ENCODE measurements at regions not wholly inside any gene's neighbourhood (a gene's known extent, or its start where the extent isn't known, plus 50 kb on each side); places are given as distances from the start of the nearest gene placed in this dataset.

DNA sequence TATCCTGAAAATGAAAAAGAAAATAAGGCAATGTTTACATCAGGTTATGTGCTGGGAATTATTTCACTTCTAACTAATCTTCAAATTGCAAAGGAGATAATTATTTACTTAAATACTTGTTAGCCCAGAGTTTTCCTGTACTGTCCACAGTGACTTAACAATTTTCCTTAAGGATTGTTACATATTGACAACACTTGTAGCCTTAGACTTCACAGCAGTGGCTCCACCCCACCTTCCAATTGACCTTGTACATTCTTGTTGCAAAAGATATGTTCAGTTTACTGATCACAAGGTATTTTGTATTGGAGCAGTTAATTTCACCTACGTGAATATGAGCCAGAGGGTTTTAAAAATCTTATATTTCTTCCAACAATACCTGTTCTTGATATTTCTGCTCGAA is 376.9 kb downstream of the CNTN6 start:
- in situ Hi-C loops (cut with HindIII; ENCODE audit: low pct_ligation_motif_present, low sequenced_read_pairs) = no loop called here
- no peaks in the 10 kb centered on the region for H3K36me3 ChIP-seq (replicated peaks)

DNA sequence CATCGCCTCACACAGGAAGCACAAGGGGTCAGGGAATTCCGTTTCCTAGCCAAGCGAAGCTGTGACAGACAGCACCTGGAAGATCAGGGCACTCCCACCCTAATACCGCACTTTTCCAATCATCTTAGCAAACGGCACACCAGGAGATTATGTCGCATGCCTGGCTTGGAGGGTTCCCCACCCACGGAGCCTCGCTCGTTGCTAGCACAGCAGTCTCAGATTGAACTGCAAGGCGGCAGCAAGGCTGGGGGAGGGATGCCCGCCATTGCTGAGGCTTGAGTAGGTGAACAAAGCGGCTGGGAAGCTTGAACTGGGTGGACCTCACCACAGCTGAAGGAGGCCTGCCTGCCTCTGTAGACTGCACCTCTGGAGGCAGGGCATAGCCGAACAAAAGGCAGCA is 384.8 kb downstream of the CNTN6 start:
- no peak overlapping the region for H3K27ac ChIP-seq
- no peak for DNase-seq
- H3K36me3 ChIP-seq (replicated peaks) = no peaks in the 10 kb centered on the region
- TF ChIP-seq, protein P1, sequence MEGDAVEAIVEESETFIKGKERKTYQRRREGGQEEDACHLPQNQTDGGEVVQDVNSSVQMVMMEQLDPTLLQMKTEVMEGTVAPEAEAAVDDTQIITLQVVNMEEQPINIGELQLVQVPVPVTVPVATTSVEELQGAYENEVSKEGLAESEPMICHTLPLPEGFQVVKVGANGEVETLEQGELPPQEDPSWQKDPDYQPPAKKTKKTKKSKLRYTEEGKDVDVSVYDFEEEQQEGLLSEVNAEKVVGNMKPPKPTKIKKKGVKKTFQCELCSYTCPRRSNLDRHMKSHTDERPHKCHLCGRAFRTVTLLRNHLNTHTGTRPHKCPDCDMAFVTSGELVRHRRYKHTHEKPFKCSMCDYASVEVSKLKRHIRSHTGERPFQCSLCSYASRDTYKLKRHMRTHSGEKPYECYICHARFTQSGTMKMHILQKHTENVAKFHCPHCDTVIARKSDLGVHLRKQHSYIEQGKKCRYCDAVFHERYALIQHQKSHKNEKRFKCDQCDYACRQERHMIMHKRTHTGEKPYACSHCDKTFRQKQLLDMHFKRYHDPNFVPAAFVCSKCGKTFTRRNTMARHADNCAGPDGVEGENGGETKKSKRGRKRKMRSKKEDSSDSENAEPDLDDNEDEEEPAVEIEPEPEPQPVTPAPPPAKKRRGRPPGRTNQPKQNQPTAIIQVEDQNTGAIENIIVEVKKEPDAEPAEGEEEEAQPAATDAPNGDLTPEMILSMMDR (IDR thresholded peaks at IDR 0.05; ENCODE audit: low read depth, low read length, missing control alignments) = no peak
- no peak overlapping the region for H3K4me3 ChIP-seq (ENCODE audit: low read depth, low read length)
- no peaks in the 10 kb centered on the region for H3K27me3 ChIP-seq (replicated peaks)
- in situ Hi-C loops (cut with HindIII; ENCODE audit: low pct_ligation_motif_present, low sequenced_read_pairs) = no loop called here

More for the DNA sequence above, 376.9 kb downstream of the CNTN6 start:
- no peaks in the 10 kb centered on the region for H3K27me3 ChIP-seq (replicated peaks)
- H3K27ac ChIP-seq = no peak overlapping the region
- no peak overlapping the region for H3K4me3 ChIP-seq (ENCODE audit: low read depth, low read length)
- TF ChIP-seq, protein P1 (IDR thresholded peaks at IDR 0.05; ENCODE audit: low read depth, low read length, missing control alignments) = no peak
- DNase-seq = no peak

DNA sequence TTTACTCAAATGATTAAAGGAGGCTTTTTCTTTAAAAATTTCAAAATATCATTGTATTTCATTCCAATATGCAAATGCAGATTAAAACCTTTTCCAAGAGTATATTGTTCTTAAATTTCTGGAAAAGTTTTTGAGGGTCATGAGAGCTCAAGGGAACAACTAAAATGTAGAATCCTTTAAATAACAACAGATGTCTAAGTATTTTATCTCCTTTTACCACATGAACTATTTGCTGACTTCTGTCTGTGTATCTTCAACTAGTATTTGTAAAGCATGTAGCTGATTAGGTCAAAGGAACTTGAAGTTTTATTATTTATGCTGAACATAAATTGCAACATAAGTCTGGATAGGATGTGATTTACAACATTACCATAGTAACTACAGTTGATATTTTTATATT is 402.6 kb downstream of the CNTN6 start:
- in situ Hi-C loops (cut with HindIII; ENCODE audit: low pct_ligation_motif_present, low sequenced_read_pairs) = no loop called here
- Histone ChIP-seq H3K27ac (no peak overlapping the region), H3K4me3 (ENCODE audit: low read depth, low read length) (no peak overlapping the region), H3K27me3 (replicated peaks) (no peaks in the 10 kb centered on the region), H3K36me3 (replicated peaks) (no peaks in the 10 kb centered on the region)
- TF ChIP-seq, protein P1 (IDR thresholded peaks at IDR 0.05; ENCODE audit: low read depth, low read length, missing control alignments) = no peak
- DNase-seq = no peak

DNA sequence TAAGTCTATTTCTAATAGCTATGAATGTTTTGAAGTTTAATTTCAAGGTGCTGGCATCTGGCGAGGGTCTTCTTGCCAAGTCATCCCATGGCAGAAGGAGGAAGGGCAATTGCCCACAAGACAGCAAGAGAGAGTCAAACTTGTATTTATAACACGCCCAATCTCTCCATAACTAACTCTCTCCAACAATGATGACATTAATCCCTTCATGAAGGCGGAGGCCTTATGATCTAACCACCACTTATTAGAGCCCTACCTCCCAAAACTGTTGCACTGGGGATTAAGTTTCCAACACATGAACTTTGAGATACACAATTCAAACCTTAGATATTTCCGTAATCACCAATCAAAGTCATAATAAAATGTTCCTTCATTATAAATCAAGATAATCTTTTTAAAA is 406.9 kb downstream of the CNTN6 start:
- H3K36me3 ChIP-seq (replicated peaks) = no peaks in the 10 kb centered on the region
- H3K27me3 ChIP-seq (replicated peaks) = no peaks in the 10 kb centered on the region
- in situ Hi-C loops (cut with HindIII; ENCODE audit: low pct_ligation_motif_present, low sequenced_read_pairs) = no loop called here
- H3K4me3 ChIP-seq (ENCODE audit: low read depth, low read length) = no peak overlapping the region
- H3K27ac ChIP-seq = no peak overlapping the region
- TF ChIP-seq, protein P1 (IDR thresholded peaks at IDR 0.05; ENCODE audit: low read depth, low read length, missing control alignments) = no peak
- DNase-seq = no peak

DNA sequence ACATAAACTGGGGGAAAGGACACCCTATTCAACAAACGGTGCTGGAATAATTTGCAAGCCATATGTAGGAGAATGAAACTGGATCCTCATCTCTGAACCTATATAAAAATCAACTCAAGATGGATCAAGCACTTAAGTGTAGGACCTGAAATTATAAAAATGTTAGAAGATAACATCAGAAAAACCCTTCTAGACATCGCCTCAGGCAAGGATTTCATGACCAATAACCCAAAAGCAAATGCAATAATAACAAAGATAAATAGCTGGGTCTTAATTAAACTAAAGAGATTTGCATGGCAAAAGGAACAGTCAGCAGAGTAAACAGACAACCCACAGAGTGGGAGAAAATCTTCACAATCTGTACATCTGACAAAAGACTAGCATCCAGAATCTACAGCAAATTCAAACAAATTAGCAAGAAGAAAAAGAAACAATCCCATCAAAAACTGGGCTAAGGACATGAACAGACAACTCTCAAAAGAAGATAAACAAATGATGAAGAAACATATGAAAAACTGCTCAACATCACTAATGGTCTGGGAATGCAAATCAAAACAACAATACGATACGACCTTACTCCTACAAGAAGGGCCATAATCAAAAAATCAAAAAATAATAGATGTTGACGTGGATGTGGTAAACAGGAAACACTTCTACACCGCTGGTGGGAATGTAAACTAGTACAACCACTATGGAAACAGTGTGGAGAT is 408.7 kb downstream of the CNTN6 start:
- Histone ChIP-seq H3K4me3 (ENCODE audit: low read depth, low read length) (no peak overlapping the region), H3K27ac (no peak overlapping the region), H3K27me3 (replicated peaks) (no peaks in the 10 kb centered on the region), H3K36me3 (replicated peaks) (no peaks in the 10 kb centered on the region)
- DNase-seq = peak; percentile 1
- TF ChIP-seq, protein P1 (IDR thresholded peaks at IDR 0.05; ENCODE audit: low read depth, low read length, missing control alignments) = no peak
- in situ Hi-C loops (cut with HindIII; ENCODE audit: low pct_ligation_motif_present, low sequenced_read_pairs) = no loop called here

DNA sequence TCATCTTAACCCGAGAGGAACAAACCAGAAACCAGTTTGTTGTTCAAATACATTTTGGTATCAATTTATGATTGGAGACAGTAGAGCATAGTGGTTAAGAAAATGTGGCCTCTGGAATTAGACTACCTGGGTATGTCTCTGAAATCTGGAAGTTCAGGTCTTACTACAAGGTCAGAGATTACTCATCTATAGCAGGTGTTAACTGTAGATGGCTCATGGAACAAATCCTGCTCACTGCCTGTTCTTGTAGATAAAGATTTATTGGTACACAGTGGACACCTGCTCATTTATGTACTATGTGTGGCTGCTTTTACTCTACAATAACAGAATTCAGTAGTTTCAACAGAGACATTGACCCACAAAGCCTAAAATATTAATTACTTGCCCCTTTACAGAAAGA is 413.3 kb downstream of the CNTN6 start:
- TF ChIP-seq, protein P1 (IDR thresholded peaks at IDR 0.05; ENCODE audit: low read depth, low read length, missing control alignments) = no peak
- in situ Hi-C loops (cut with HindIII; ENCODE audit: low pct_ligation_motif_present, low sequenced_read_pairs) = no loop called here
- no peak for DNase-seq
- Histone ChIP-seq H3K27ac (no peak overlapping the region), H3K4me3 (ENCODE audit: low read depth, low read length) (no peak overlapping the region), H3K27me3 (replicated peaks) (no peaks in the 10 kb centered on the region), H3K36me3 (replicated peaks) (no peaks in the 10 kb centered on the region)
